ENCODE measurements at regions not wholly inside any gene's neighbourhood (a gene's known extent, or its start where the extent isn't known, plus 50 kb on each side); places are given as distances from the start of the nearest gene placed in this dataset.

GRCh38 chr5:144979516-144980264 is 809.0 kb downstream of the KCTD16 start:
- DNase-seq, result no peak
- intact Hi-C loops (cut with DNase I), result no loop called here
- WGBS, 2 donors, result 53 to 61% methylated on average over 2 of the region's 2 CpGs
- H3K27me3 ChIP-seq, result no peaks in the 10 kb centered on the region
- no peaks in the 10 kb centered on the region for H3K36me3 ChIP-seq
- H3K9me3 ChIP-seq, result no peaks in the 10 kb centered on the region
- H3K4me3 ChIP-seq, result no peak overlapping the region
- H3K27ac ChIP-seq, result no peak overlapping the region
- H3K4me1 ChIP-seq, result no peaks in the 10 kb centered on the region
- TF ChIP-seq POLR2A (IDR thresholded peaks at IDR 0.05), result no peak
- no peak for TF ChIP-seq CTCF (IDR thresholded peaks at IDR 0.05)

GRCh38 chr5:144972317-144972716 is 801.6 kb downstream of the KCTD16 start:
- DNase-seq, result no peak
- Histone ChIP-seq H3K27me3 (no peaks in the 10 kb centered on the region), H3K36me3 (no peaks in the 10 kb centered on the region), H3K9me3 (no peaks in the 10 kb centered on the region), H3K4me1 (peaks cover 0 to 15% (median 0%) of the 10 kb centered on the region in 3 donors), H3K4me3 (no peak overlapping the region), H3K27ac (no peak overlapping the region)
- TF ChIP-seq CTCF (IDR thresholded peaks at IDR 0.05), result no peak
- no peak for TF ChIP-seq POLR2A (IDR thresholded peaks at IDR 0.05)
- intact Hi-C loops (cut with DNase I), result no loop called here
- 82 to 92% methylated on average over 3 of the region's 3 CpGs for WGBS, 2 donors

- intact Hi-C loops (cut with DNase I), result no loop called here
- TF ChIP-seq CTCF (IDR thresholded peaks at IDR 0.05) (no peak), POLR2A (IDR thresholded peaks at IDR 0.05) (no peak)
- WGBS, 2 donors, result 20 to 30% methylated on average over 6 of the region's 6 CpGs
These were observed 800.6 kb downstream of the KCTD16 start for GRCh38 chr5:144971108-144971850.

GRCh38 chr5:144960296-144960695 is 789.6 kb downstream of the KCTD16 start:
- intact Hi-C loops (cut with DNase I), result no loop called here
- H3K4me1 ChIP-seq, result no peaks in the 10 kb centered on the region
- DNase-seq, result no peak
- H3K27me3 ChIP-seq, result no peaks in the 10 kb centered on the region
- no peaks in the 10 kb centered on the region for H3K36me3 ChIP-seq
- no peak overlapping the region for H3K27ac ChIP-seq
- H3K9me3 ChIP-seq, result no peaks in the 10 kb centered on the region
- H3K4me3 ChIP-seq, result no peak overlapping the region
- TF ChIP-seq CTCF (IDR thresholded peaks at IDR 0.05), result no peak
- TF ChIP-seq POLR2A (IDR thresholded peaks at IDR 0.05), result no peak

More at GRCh38 chr5:144971108-144971850, 800.6 kb downstream of the KCTD16 start:
- no peak for DNase-seq
- no peak overlapping the region for H3K4me3 ChIP-seq
- H3K27ac ChIP-seq, result no peak overlapping the region
- H3K36me3 ChIP-seq, result no peaks in the 10 kb centered on the region
- no peaks in the 10 kb centered on the region for H3K9me3 ChIP-seq
- H3K4me1 ChIP-seq, result peaks cover 0 to 15% (median 0%) of the 10 kb centered on the region in 3 donors
- H3K27me3 ChIP-seq, result no peaks in the 10 kb centered on the region

- Histone ChIP-seq H3K27ac (no peak overlapping the region), H3K4me1 (no peaks in the 10 kb centered on the region), H3K4me3 (no peak overlapping the region), H3K36me3 (no peaks in the 10 kb centered on the region), H3K27me3 (no peaks in the 10 kb centered on the region), H3K9me3 (no peaks in the 10 kb centered on the region)
- TF ChIP-seq POLR2A (IDR thresholded peaks at IDR 0.05) (no peak), CTCF (IDR thresholded peaks at IDR 0.05) (no peak)
- DNase-seq, result no peak
- 17 to 22% methylated on average over 1 of the region's 1 CpG for WGBS, 2 donors
- intact Hi-C loops (cut with DNase I), result no loop called here
These were observed 787.3 kb downstream of the KCTD16 start for GRCh38 chr5:144958002-144958401.

All from esophagus squamous epithelium (tissue), 5 donors.